PC-3 (cell line): ENCODE measurements at regions not wholly inside any gene's neighbourhood (a gene's known extent, or its start where the extent isn't known, plus 50 kb on each side); places are given as distances from the start of the nearest gene placed in this dataset.

Experiments used
- CTCF ChIP-seq: fragments of 300-600 bp; sonication (generic); conservative IDR thresholded peaks from 2 replicates; pipeline ENCODE4 v1.5.1; 2017; ENCODE audit warnings: antibody characterized with exemption, low read depth, mild to moderate bottlenecking, low read length
- EZH2 ChIP-seq: fragments of 300-600 bp; sonication (generic); IDR thresholded peaks from one replicate; pipeline ENCODE4 v1.6.1; 2017; ENCODE audit warnings: antibody characterized with exemption, mild to moderate bottlenecking, low read length; ENCODE audit not compliant: unreplicated experiment

GRCh38 chr7:13257661-13258060 is 570.2 kb downstream of the ARL4A start:
- TF ChIP-seq CTCF (no peak), EZH2 (no peak)
